Panc1 (cell line): ENCODE measurements at regions not wholly inside any gene's neighbourhood (a gene's known extent, or its start where the extent isn't known, plus 50 kb on each side); places are given as distances from the start of the nearest gene placed in this dataset.

Source experiments
- ATAC-seq: fragments of 200-7000 bp; cut with Tn5 transposase; 2 replicates; pipeline ENCODE4 v1.9.1; 2020; ENCODE audit warnings: mild to moderate bottlenecking, moderate library complexity
- BruUV-seq: library from RNA; stranded (reverse); fragments of 400-500 nt; replicated peaks from 2 replicates; lab custom pipeline; 2021; lab: Mats Ljungman, UMichigan
- CTCF ChIA-PET: fragments of 300-600 bp; sonication (Branson Sonifier 250); formaldehyde crosslinking; loops from one replicate; lab custom pipeline; 2022; ENCODE audit warnings: antibody characterized with exemption; lab: Charles Lee
- POLR2A ChIA-PET: fragments of 300-600 bp; sonication (Branson Sonifier 250); formaldehyde crosslinking; loops from one replicate; lab custom pipeline; 2022; ENCODE audit warnings: antibody characterized with exemption; lab: Charles Lee
- DNase-seq: peaks from one replicate; pipeline ENCODE4 v3.0.0-alpha.2; 2010; ENCODE audit warnings: low read depth, low spot score
- H3K27ac ChIP-seq: 2 replicates; pipeline ENCODE4 v1.5.1; 2011; ENCODE audit warnings: mild to moderate bottlenecking, low read length, inconsistent platforms
- H3K27me3 ChIP-seq: fragments of 200-500 bp; sonication (Bioruptor generic); 2 replicates; pipeline ENCODE4 v1.6.0; 2014; ENCODE audit warnings: low read length, inconsistent platforms; ENCODE audit not compliant: control insufficient read depth, insufficient read depth
- H3K36me3 ChIP-seq: fragments of 200-500 bp; sonication (Bioruptor generic); 2 replicates; pipeline ENCODE4 v1.5.1; 2014; ENCODE audit warnings: inconsistent platforms, mild to moderate bottlenecking, low read length, moderate library complexity; ENCODE audit not compliant: control insufficient read depth, insufficient read depth
- H3K4me1 ChIP-seq: 2 replicates; pipeline ENCODE4 v1.5.1; 2011; ENCODE audit warnings: inconsistent platforms, mild to moderate bottlenecking, low read length, moderate library complexity; ENCODE audit not compliant: control insufficient read depth, insufficient read depth
- H3K4me3 ChIP-seq, 2 experiments: 2 replicates each; pipeline ENCODE4 v1.5.1; 2011 to 2012; ENCODE audit warnings: low read depth in 2 of 2, low read length in 2 of 2, mild to moderate bottlenecking in 2 of 2, inconsistent platforms in 1 of 2, moderate library complexity in 1 of 2
- H3K9me3 ChIP-seq: fragments of 200-500 bp; sonication (Bioruptor generic); 2 replicates; pipeline ENCODE4 v1.5.1; 2014; ENCODE audit warnings: low read depth, mild to moderate bottlenecking, inconsistent platforms, low read length, moderate library complexity; ENCODE audit not compliant: control insufficient read depth, insufficient read depth
- POLR2AphosphoS5 ChIP-seq: IDR thresholded peaks from 2 replicates; pipeline ENCODE4 v1.6.1; 2012; ENCODE audit warnings: mild to moderate bottlenecking, low read depth, low read length, moderate library complexity
- SIN3A ChIP-seq: IDR thresholded peaks from 2 replicates; pipeline ENCODE4 v1.6.1; 2012; ENCODE audit warnings: low read depth, mild to moderate bottlenecking, low read length, moderate library complexity, borderline replicate concordance; ENCODE audit not compliant: insufficient read depth
- TCF7L2 ChIP-seq: IDR thresholded peaks from 2 replicates; pipeline ENCODE4 v1.6.1; 2011; ENCODE audit warnings: mild to moderate bottlenecking, low read depth, low read length, inconsistent platforms
- in situ Hi-C: cut with HindIII; loops from 2 replicates; pipeline ENCODE4 v1.10.0; 2016; ENCODE audit warnings: low sequenced_read_pairs, low pct_unique_long_range_greater_than_20kb
- intact Hi-C: fragments of 100-400 bp; cut with micrococcal nuclease; formaldehyde crosslinking; loops from one replicate; pipeline ENCODE4 v1.10.0; 2022; ENCODE audit not compliant: unreplicated experiment
- TF ChIP-seq, protein P1 (sequence below): fragments of 450-650 bp; IDR thresholded peaks from 2 replicates; pipeline ENCODE4 v1.5.1; 2017; ENCODE audit warnings: mild to moderate bottlenecking
- TF ChIP-seq, protein P2 (sequence below), 2 experiments: IDR thresholded peaks; 2 replicates each; pipeline ENCODE4 v1.6.1; 2011 to 2012; ENCODE audit warnings: low read depth in 2 of 2, control low read depth in 1 of 2, low read length in 1 of 2, mild to moderate bottlenecking in 1 of 2, moderate library complexity in 1 of 2; ENCODE audit not compliant: insufficient read depth in 1 of 2

DNA sequence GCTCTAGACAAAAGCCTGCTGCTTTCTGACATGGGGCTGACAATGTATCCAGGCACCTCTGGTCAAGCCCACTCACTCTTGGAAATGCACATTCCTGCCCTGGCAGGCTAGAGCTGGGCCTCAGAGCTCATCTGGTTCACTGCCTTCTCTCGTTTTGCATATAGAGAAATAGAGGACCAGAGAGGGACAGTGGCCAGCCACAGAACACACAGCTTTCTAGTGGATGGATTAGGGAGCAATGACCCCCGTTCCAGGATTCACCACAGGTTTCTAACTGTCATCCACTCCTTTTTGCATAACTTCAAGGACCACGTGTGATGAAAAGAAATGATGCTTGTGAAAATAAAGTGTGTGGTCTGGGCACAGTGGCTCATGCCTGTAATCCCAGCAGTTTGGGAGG is 129.6 kb upstream of the IGSF21 start:
- intact Hi-C loops (no loop called here), in situ Hi-C loops (no loop called here)
- no peak for ATAC-seq
- no peak for DNase-seq
- ChIA-PET POLR2A (no interaction called here), CTCF (no interaction called here)
- Histone ChIP-seq H3K4me3 (no peak overlapping the region), H3K27ac (no peak overlapping the region), H3K9me3 (no peaks in the 10 kb centered on the region), H3K4me1 (no peaks in the 10 kb centered on the region), H3K36me3 (no peaks in the 10 kb centered on the region), H3K27me3 (peaks cover 23% of the 10 kb centered on the region)
- no TSS peak for BruUV-seq
- no peak for TF ChIP-seq TCF7L2
- no peak for TF ChIP-seq SIN3A
- TF ChIP-seq, protein P1, sequence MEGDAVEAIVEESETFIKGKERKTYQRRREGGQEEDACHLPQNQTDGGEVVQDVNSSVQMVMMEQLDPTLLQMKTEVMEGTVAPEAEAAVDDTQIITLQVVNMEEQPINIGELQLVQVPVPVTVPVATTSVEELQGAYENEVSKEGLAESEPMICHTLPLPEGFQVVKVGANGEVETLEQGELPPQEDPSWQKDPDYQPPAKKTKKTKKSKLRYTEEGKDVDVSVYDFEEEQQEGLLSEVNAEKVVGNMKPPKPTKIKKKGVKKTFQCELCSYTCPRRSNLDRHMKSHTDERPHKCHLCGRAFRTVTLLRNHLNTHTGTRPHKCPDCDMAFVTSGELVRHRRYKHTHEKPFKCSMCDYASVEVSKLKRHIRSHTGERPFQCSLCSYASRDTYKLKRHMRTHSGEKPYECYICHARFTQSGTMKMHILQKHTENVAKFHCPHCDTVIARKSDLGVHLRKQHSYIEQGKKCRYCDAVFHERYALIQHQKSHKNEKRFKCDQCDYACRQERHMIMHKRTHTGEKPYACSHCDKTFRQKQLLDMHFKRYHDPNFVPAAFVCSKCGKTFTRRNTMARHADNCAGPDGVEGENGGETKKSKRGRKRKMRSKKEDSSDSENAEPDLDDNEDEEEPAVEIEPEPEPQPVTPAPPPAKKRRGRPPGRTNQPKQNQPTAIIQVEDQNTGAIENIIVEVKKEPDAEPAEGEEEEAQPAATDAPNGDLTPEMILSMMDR, result no peak
- TF ChIP-seq, protein P2, sequence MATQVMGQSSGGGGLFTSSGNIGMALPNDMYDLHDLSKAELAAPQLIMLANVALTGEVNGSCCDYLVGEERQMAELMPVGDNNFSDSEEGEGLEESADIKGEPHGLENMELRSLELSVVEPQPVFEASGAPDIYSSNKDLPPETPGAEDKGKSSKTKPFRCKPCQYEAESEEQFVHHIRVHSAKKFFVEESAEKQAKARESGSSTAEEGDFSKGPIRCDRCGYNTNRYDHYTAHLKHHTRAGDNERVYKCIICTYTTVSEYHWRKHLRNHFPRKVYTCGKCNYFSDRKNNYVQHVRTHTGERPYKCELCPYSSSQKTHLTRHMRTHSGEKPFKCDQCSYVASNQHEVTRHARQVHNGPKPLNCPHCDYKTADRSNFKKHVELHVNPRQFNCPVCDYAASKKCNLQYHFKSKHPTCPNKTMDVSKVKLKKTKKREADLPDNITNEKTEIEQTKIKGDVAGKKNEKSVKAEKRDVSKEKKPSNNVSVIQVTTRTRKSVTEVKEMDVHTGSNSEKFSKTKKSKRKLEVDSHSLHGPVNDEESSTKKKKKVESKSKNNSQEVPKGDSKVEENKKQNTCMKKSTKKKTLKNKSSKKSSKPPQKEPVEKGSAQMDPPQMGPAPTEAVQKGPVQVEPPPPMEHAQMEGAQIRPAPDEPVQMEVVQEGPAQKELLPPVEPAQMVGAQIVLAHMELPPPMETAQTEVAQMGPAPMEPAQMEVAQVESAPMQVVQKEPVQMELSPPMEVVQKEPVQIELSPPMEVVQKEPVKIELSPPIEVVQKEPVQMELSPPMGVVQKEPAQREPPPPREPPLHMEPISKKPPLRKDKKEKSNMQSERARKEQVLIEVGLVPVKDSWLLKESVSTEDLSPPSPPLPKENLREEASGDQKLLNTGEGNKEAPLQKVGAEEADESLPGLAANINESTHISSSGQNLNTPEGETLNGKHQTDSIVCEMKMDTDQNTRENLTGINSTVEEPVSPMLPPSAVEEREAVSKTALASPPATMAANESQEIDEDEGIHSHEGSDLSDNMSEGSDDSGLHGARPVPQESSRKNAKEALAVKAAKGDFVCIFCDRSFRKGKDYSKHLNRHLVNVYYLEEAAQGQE (IDR thresholded peaks at IDR 0.05; ENCODE audit: insufficient read depth in 1 of 2, low read depth in 2 of 2, low read length in 1 of 2), result no peak
- no peak for TF ChIP-seq POLR2AphosphoS5

DNA sequence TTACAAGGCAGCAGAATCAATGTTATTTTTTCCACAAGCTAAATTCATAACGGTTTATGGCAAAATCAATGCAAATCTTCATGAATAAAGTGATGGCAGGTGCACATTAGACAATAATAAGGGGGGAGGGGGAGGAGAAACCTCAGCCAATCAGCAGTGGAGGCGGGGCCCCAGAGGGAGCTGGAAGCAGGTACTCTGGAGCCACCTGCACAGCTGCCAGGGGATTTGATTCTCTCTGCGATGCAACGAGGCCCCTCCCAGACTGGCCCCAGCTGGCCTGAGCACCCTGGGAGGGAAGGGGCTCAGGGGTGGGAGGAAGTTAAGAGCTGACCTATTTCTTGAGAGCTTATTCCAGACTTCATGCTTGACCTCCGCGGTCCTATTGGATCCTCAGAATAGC is 127.8 kb upstream of the IGSF21 start:
- H3K27me3 ChIP-seq, result peaks cover 15% of the 10 kb centered on the region
- H3K36me3 ChIP-seq, result no peaks in the 10 kb centered on the region
- TF ChIP-seq, protein P1, result no peak
- TF ChIP-seq, protein P2 (IDR thresholded peaks at IDR 0.05; ENCODE audit: insufficient read depth in 1 of 2, low read depth in 2 of 2, low read length in 1 of 2), result no peak
- no peak for TF ChIP-seq POLR2AphosphoS5
- no peak for TF ChIP-seq SIN3A
- TF ChIP-seq TCF7L2, result no peak
- in situ Hi-C loops, result no loop called here
- ATAC-seq, result no peak
- no peaks in the 10 kb centered on the region for H3K4me1 ChIP-seq
- no peaks in the 10 kb centered on the region for H3K9me3 ChIP-seq
- POLR2A ChIA-PET, result no interaction called here
- DNase-seq, result no peak
- CTCF ChIA-PET, result no interaction called here
- no peak overlapping the region for H3K4me3 ChIP-seq
- intact Hi-C loops, result loop anchor here (10.0 kb wide), 1 partner anchor 125 kb away; the partner anchor contains the start of gene IGSF21
- BruUV-seq, result no TSS peak
- H3K27ac ChIP-seq, result no peak overlapping the region
